GM19463 (cell line): ENCODE measurements at regions not wholly inside any gene's neighbourhood (a gene's known extent, or its start where the extent isn't known, plus 50 kb on each side); places are given as distances from the start of the nearest gene placed in this dataset.
A peak's percentile ranks its signal among the peaks of the same experiment; 100 is the strongest.
"Not testable (repeated sequence)": the region's sequence is repeated elsewhere in the genome, so short reads cannot be mapped to it uniquely, and the experiment has no call there.

Source experiments
- ATAC-seq: cut with Tn5 transposase; IDR thresholded peaks from one replicate; pipeline ENCODE4 v1.9.1; 2021; ENCODE audit warnings: mild to moderate bottlenecking, moderate library complexity; ENCODE audit not compliant: unreplicated experiment

GRCh38 chr6:141463237-141463977, 669.3 kb upstream of the GJE1 start:
- peak; percentile 68 for ATAC-seq

- ATAC-seq, result no peak
Observed at GRCh38 chr6:141460743-141461484, 671.8 kb upstream of the GJE1 start.

GRCh38 chr6:141460245-141460644, 672.5 kb upstream of the GJE1 start:
- not testable (repeated sequence) for ATAC-seq

- not testable (repeated sequence) for ATAC-seq
Observed at GRCh38 chr6:141457984-141458383, 674.7 kb upstream of the GJE1 start.

- ATAC-seq, result no peak
Observed at GRCh38 chr6:141452354-141452686, 680.4 kb upstream of the GJE1 start.

- no peak for ATAC-seq
Observed at GRCh38 chr6:141451511-141452353, 681.0 kb upstream of the GJE1 start.

GRCh38 chr6:141451181-141451510, 681.6 kb upstream of the GJE1 start:
- no peak for ATAC-seq

- ATAC-seq, result no peak
Observed at GRCh38 chr6:141445928-141446628, 686.6 kb upstream of the GJE1 start.

GRCh38 chr6:141443668-141444289, 688.9 kb upstream of the GJE1 start:
- ATAC-seq, result no peak

- ATAC-seq, result no peak
Observed at GRCh38 chr6:141443032-141443431, 689.7 kb upstream of the GJE1 start.

- ATAC-seq, result no peak
Observed at GRCh38 chr6:141439513-141439912, 693.2 kb upstream of the GJE1 start.

- no peak for ATAC-seq
Observed at GRCh38 chr6:141437685-141438084, 695.0 kb upstream of the GJE1 start.

GRCh38 chr6:141437011-141437410, 695.7 kb upstream of the GJE1 start:
- ATAC-seq, result no peak

GRCh38 chr6:141426400-141426980, 706.2 kb upstream of the GJE1 start:
- no peak for ATAC-seq

- ATAC-seq, result no peak
Observed at GRCh38 chr6:141421378-141421777, 711.3 kb upstream of the GJE1 start.

GRCh38 chr6:141418076-141418475, 714.6 kb upstream of the GJE1 start:
- no peak for ATAC-seq

GRCh38 chr6:141415896-141416295, 716.8 kb upstream of the GJE1 start:
- no peak for ATAC-seq

- ATAC-seq, result no peak
Observed at GRCh38 chr6:141413196-141413595, 719.5 kb upstream of the GJE1 start.

- ATAC-seq, result no peak
Observed at GRCh38 chr6:141406761-141407160, 726.0 kb upstream of the GJE1 start.

- ATAC-seq, result no peak
Observed at GRCh38 chr6:141403827-141404226, 728.9 kb upstream of the GJE1 start.
